GM23338 (cell line): ENCODE measurements at regions not wholly inside any gene's neighbourhood (a gene's known extent, or its start where the extent isn't known, plus 50 kb on each side); places are given as distances from the start of the nearest gene placed in this dataset.

Source experiments
- CREB1 ChIP-seq: fragments of 250-450 bp; sonication (Bioruptor Pico); IDR thresholded peaks from 2 replicates; pipeline ENCODE4 v1.5.0; 2020; ENCODE audit warnings: low read depth, mild to moderate bottlenecking, moderate library complexity
- EZH2 ChIP-seq: fragments of 200-600 bp; sonication (generic); IDR thresholded peaks from one replicate; pipeline ENCODE4 v1.8.0; 2017; ENCODE audit warnings: antibody characterized with exemption, mild to moderate bottlenecking, low read depth; ENCODE audit not compliant: unreplicated experiment
- EZH2phosphoT487 ChIP-seq: fragments of 200-600 bp; sonication (generic); IDR thresholded peaks from one replicate; pipeline ENCODE4 v1.8.1; 2018; ENCODE audit warnings: antibody characterized with exemption; ENCODE audit not compliant: unreplicated experiment
- JUNB ChIP-seq: IDR thresholded peaks from one replicate; pipeline ENCODE4 v1.6.1; 2016; ENCODE audit warnings: antibody characterized with exemption; ENCODE audit not compliant: unreplicated experiment
- POLR2AphosphoS5 ChIP-seq: IDR thresholded peaks from 2 replicates; pipeline ENCODE4 v1.6.1; 2016; ENCODE audit warnings: antibody characterized with exemption, low read depth
- STAT1 ChIP-seq: IDR thresholded peaks from one replicate; pipeline ENCODE4 v1.6.1; 2016; ENCODE audit warnings: antibody characterized with exemption; ENCODE audit not compliant: unreplicated experiment
- ZNF114 ChIP-seq: fragments of 250-450 bp; sonication (Bioruptor Pico); IDR thresholded peaks from 2 replicates; pipeline ENCODE4 v1.5.0; 2020; ENCODE audit warnings: mild to moderate bottlenecking, moderate library complexity
- ZNF331 ChIP-seq: fragments of 250-450 bp; sonication (Bioruptor Pico); IDR thresholded peaks from 2 replicates; pipeline ENCODE4 v1.5.0; 2020; ENCODE audit warnings: low read depth, mild to moderate bottlenecking, moderate library complexity
- TF ChIP-seq, protein P1 (sequence below), 2 experiments: fragments of 200-600 bp in 1 of 2; sonication (generic) in 1 of 2; conservative IDR thresholded peaks; 2 replicates each; pipeline versions ENCODE4 v1.5.1 to v1.6.1; 2016 to 2017; ENCODE audit warnings: antibody characterized with exemption in 2 of 2, low read depth in 2 of 2, mild to moderate bottlenecking in 2 of 2, moderate library complexity in 1 of 2
- TF ChIP-seq, protein P2 (sequence below): IDR thresholded peaks from one replicate; pipeline ENCODE4 v1.6.1; 2018; ENCODE audit warnings: antibody characterized with exemption; ENCODE audit not compliant: unreplicated experiment
- TF ChIP-seq, protein P3 (sequence below): IDR thresholded peaks from 2 replicates; pipeline ENCODE4 v1.6.1; 2016; ENCODE audit warnings: antibody characterized with exemption

DNA sequence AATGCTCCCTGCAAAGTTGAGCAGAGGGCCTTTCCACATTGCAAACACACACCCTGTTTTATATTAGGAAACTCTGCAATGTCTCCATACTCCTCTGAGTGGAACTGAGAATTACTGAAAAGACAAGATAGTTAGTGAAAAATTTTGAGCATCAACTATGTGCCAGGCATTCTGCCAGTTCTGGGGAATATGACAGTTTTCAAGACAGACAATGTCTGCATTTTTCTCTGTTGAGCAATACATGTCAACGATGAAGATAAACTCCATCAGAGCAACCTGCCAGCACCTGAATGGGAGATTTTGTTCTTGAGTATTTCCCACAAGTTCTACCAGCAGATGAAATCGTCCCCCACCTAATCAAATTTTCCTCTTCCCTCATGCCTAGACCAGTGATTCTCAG lies 203.4 kb upstream of the BMPER start:
- TF ChIP-seq, protein P1, sequence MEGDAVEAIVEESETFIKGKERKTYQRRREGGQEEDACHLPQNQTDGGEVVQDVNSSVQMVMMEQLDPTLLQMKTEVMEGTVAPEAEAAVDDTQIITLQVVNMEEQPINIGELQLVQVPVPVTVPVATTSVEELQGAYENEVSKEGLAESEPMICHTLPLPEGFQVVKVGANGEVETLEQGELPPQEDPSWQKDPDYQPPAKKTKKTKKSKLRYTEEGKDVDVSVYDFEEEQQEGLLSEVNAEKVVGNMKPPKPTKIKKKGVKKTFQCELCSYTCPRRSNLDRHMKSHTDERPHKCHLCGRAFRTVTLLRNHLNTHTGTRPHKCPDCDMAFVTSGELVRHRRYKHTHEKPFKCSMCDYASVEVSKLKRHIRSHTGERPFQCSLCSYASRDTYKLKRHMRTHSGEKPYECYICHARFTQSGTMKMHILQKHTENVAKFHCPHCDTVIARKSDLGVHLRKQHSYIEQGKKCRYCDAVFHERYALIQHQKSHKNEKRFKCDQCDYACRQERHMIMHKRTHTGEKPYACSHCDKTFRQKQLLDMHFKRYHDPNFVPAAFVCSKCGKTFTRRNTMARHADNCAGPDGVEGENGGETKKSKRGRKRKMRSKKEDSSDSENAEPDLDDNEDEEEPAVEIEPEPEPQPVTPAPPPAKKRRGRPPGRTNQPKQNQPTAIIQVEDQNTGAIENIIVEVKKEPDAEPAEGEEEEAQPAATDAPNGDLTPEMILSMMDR (conservative IDR thresholded peaks at IDR 0.05; ENCODE audit: low read depth in 2 of 2), result no peak
- TF ChIP-seq STAT1 (no peak), EZH2 (no peak), JUNB (no peak), ZNF331 (no peak), POLR2AphosphoS5 (no peak), CREB1 (CRISPR knock-in tag) (no peak), EZH2phosphoT487 (no peak), ZNF114 (no peak)
- TF ChIP-seq, protein P2, sequence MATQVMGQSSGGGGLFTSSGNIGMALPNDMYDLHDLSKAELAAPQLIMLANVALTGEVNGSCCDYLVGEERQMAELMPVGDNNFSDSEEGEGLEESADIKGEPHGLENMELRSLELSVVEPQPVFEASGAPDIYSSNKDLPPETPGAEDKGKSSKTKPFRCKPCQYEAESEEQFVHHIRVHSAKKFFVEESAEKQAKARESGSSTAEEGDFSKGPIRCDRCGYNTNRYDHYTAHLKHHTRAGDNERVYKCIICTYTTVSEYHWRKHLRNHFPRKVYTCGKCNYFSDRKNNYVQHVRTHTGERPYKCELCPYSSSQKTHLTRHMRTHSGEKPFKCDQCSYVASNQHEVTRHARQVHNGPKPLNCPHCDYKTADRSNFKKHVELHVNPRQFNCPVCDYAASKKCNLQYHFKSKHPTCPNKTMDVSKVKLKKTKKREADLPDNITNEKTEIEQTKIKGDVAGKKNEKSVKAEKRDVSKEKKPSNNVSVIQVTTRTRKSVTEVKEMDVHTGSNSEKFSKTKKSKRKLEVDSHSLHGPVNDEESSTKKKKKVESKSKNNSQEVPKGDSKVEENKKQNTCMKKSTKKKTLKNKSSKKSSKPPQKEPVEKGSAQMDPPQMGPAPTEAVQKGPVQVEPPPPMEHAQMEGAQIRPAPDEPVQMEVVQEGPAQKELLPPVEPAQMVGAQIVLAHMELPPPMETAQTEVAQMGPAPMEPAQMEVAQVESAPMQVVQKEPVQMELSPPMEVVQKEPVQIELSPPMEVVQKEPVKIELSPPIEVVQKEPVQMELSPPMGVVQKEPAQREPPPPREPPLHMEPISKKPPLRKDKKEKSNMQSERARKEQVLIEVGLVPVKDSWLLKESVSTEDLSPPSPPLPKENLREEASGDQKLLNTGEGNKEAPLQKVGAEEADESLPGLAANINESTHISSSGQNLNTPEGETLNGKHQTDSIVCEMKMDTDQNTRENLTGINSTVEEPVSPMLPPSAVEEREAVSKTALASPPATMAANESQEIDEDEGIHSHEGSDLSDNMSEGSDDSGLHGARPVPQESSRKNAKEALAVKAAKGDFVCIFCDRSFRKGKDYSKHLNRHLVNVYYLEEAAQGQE, result no peak
- TF ChIP-seq, protein P3, sequence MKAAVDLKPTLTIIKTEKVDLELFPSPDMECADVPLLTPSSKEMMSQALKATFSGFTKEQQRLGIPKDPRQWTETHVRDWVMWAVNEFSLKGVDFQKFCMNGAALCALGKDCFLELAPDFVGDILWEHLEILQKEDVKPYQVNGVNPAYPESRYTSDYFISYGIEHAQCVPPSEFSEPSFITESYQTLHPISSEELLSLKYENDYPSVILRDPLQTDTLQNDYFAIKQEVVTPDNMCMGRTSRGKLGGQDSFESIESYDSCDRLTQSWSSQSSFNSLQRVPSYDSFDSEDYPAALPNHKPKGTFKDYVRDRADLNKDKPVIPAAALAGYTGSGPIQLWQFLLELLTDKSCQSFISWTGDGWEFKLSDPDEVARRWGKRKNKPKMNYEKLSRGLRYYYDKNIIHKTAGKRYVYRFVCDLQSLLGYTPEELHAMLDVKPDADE, result no peak
